HT1080 (cell line): ENCODE measurements at regions not wholly inside any gene's neighbourhood (a gene's known extent, or its start where the extent isn't known, plus 50 kb on each side); places are given as distances from the start of the nearest gene placed in this dataset.
"Not testable (repeated sequence)": the region's sequence is repeated elsewhere in the genome, so short reads cannot be mapped to it uniquely, and the experiment has no call there.

Experiments
- DNase-seq: peaks from one replicate; pipeline ENCODE4 v3.0.0-alpha.2; 2015; ENCODE audit warnings: low read depth

DNA sequence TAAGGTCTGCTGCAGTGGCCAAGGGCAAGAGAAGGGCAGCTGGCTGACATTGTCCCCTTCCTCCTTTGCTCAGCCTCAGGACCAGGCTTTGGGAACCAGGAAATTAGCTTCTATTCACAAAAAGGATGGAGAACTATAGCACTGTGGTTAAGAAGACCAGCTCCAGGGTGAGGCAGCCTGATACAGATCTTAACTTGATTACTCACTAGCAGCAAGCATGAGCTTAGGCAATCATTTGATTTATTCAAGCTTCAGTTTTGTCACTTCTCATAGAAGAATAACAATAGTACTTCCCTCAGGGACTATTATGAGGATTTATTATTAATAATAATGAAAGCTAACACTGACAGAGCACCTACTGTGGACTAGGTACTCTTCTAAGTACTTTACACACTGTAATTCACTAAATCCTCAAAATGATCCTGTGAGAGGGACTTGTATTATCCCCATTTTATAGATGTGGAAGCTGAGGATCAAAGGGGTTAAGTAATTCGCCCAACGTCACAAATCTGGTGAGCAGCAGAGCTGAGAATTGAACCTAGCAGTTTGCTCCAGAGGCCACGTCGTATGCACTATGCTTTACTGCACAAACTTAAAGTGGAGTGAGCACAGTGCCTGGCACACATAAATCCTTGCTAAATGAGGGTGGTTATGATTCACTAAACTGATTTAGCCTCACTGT lies 130.4 kb upstream of the PAK3 start:
- no peak for DNase-seq

DNA sequence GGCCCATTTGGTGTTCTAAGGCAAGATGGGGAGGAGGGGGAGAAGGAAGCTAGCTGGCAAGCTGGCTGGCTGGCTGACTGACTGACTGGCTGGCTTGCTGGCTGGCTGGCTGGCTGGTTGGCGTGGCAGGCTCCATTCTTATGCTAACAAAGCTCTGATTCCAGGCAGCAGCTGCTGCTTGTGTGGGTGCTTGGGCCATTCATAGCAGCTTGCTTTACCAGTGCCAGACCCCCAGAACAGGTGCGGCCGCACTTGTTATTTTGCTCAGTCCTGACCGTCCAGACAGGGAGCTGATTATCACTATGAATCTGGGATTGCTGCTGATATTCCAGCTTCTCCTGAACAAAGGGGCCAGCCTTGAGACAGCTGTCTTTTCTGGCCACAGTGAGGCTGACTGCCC lies 131.2 kb upstream of the PAK3 start:
- no peak for DNase-seq

- no peak for DNase-seq
Measured at GRCh38 chrX:110962451-110962850, 133.5 kb upstream of the PAK3 start.

GRCh38 chrX:110955706-110956105 lies 140.3 kb upstream of the PAK3 start:
- DNase-seq: no peak

GRCh38 chrX:110954428-110955100 lies 141.4 kb upstream of the PAK3 start:
- no peak for DNase-seq

GRCh38 chrX:110951472-110952269 lies 144.3 kb upstream of the PAK3 start:
- DNase-seq: no peak

GRCh38 chrX:110944751-110945675 lies 149.4 kb upstream of the CHRDL1 start:
- no peak for DNase-seq

GRCh38 chrX:110944311-110944750 lies 148.7 kb upstream of the CHRDL1 start:
- DNase-seq: no peak

DNA sequence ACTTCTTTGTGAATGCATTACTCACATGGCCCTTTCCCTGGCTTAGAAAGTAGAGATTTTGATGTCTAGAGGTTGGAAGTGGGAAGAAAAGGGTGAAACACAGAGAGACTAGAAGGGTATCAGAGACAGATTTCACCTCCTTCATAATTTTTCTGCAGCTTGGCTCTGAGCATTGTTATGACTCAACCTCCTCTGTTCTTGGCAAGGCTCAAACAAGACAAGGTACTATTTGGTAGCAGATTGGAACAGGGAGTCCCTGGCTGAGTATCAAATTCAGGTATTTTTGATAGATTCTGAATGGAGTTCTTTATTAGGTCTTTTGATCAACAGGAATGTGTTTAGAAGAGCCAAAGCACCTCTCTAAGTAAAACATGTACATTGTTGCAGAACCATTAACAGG lies 146.3 kb upstream of the CHRDL1 start:
- no peak for DNase-seq

GRCh38 chrX:110938977-110939732 lies 143.5 kb upstream of the CHRDL1 start:
- DNase-seq: peak; percentile 23

DNA sequence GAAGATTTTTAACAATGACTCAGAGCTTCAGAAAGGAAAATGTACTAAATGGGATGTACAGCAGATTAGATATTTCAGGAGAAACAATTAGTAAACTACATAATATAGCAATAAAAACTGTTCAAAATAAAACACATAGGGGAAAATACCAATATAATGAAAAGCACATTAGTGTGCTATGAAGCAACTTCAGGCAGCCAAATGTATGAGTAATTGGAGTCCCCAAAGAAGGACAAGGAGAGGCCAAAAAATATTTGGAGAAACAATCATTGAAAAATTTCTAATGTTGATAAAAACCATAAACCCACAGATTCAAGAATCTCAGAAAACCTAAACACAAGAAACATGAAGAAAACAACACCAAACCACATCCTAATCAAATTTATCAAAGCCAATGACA lies 129.3 kb upstream of the CHRDL1 start:
- no peak for DNase-seq

- peak; percentile 29 for DNase-seq
Measured at GRCh38 chrX:110920991-110921390, 125.4 kb upstream of the CHRDL1 start.

GRCh38 chrX:110915570-110915969 lies 120.0 kb upstream of the CHRDL1 start:
- no peak for DNase-seq

- DNase-seq: peak; percentile 75
Measured at GRCh38 chrX:110915111-110915510, 119.5 kb upstream of the CHRDL1 start.

DNA sequence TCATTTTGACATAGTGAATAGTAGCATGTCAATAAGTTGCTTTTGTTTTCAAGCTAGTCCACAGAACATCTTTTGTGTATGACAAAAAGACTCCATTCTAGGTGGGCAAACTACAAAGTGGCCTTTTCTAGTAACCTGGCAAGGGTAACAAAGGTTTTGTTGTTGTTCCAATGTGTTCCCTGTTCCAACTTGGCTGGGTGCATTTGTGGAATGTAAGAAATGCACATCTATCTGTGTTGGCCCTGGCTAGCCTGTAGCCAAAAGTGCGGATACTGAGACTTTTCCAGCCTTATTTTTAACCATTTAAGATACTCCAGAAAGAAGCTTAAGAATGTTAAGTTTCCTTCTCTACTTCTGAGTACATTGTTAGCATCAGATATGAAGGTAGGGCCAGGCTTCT lies 118.7 kb upstream of the CHRDL1 start:
- no peak for DNase-seq

DNA sequence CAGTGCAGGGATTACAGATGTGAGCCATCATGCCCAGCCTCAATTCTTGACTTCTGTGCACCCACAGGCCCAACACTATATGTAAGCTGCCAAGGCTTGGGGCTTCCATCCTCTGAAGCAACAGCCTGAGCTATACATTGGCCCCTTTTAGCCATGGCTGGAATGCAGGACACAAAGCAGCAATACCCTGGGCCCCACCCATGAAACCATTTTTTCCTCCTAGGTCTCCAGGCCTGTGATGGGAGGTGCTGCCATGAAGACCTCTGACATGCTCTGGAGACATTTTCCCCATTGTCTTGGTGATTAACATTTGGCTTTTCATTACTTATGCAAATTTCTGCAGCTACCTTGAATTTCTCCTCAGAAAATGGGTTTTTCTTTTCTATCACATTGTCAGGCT lies 109.1 kb upstream of the CHRDL1 start:
- DNase-seq: not testable (repeated sequence)

GRCh38 chrX:110881971-110882370 lies 86.4 kb upstream of the CHRDL1 start:
- DNase-seq: no peak

GRCh38 chrX:110877326-110877725 lies 81.7 kb upstream of the CHRDL1 start:
- no peak for DNase-seq

DNA sequence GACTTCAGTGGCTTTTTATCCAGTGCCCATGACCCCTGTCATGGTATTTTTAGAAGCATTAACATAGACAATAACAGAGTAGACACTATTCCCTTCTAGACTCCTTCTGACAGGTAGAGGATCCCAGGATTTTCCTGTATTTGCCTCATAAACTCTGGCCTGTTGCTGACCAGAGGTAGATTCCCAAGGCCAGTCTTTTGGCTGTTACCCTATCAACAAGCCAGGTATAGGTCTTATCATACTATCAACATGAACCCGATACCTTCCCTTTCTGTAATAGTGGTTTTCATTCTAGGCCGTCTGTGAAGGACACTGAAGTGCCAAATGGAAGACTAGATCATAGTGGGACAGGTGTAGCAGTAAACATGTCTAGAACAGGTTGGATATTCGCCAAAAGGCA lies 76.2 kb upstream of the CHRDL1 start:
- DNase-seq: no peak

- DNase-seq: no peak
Measured at GRCh38 chrX:110866421-110866820, 70.8 kb upstream of the CHRDL1 start.

DNA sequence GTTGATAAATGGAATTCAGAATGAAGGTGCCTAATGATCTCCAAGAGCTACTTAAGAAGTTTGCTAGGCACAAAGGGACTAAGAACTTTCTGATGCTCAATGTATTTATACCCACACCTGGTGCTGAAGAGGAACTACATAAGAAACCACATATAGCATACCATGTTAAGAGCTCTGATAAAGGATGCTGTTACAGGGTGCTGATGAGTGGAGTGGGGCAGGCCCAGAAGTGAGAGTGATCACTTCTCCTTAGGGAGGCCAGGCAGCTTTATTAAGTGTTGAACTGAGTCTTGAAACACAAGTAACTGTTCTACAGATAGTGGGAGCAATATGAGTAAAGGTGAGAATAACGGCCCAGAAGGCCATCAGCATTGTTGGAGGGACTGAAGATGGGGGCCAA lies 68.3 kb upstream of the CHRDL1 start:
- no peak for DNase-seq
